OCI-LY1 (cell line): ENCODE measurements at regions not wholly inside any gene's neighbourhood (a gene's known extent, or its start where the extent isn't known, plus 50 kb on each side); places are given as distances from the start of the nearest gene placed in this dataset.

Source experiments
- H2AFZ ChIP-seq: fragments of 200-600 bp; sonication (generic), shearing (Covaris generic); 2 replicates; pipeline ENCODE4 v1.6.0; 2014; ENCODE audit warnings: antibody characterized with exemption, mild to moderate bottlenecking, low read length
- H3F3A ChIP-seq: fragments of 200-600 bp; sonication (generic), shearing (Covaris generic); 2 replicates; pipeline ENCODE4 v1.6.0; 2014; ENCODE audit warnings: mild to moderate bottlenecking, antibody characterized with exemption, low read length, moderate library complexity; ENCODE audit not compliant: insufficient read depth
- H3K27ac ChIP-seq: fragments of 200-600 bp; sonication (generic); 2 replicates; pipeline ENCODE4 v1.5.1; 2014; ENCODE audit warnings: low read length, mixed run types, mild to moderate bottlenecking, low read depth; ENCODE audit not compliant: poor library complexity, severe bottlenecking
- H3K27me3 ChIP-seq: fragments of 200-600 bp; sonication (generic); 2 replicates; pipeline ENCODE4 v1.6.0; 2014; ENCODE audit warnings: antibody characterized with exemption, mild to moderate bottlenecking, low read length, moderate library complexity; ENCODE audit not compliant: insufficient read depth
- H3K36me3 ChIP-seq: fragments of 200-600 bp; sonication (generic); 2 replicates; pipeline ENCODE4 v1.6.1; 2014; ENCODE audit warnings: mild to moderate bottlenecking, antibody characterized with exemption, low read length, moderate library complexity, mixed read lengths; ENCODE audit not compliant: insufficient read depth
- H3K4me1 ChIP-seq: fragments of 200-600 bp; sonication (generic); 2 replicates; pipeline ENCODE4 v1.5.1; 2014; ENCODE audit warnings: mild to moderate bottlenecking, low read length, moderate library complexity; ENCODE audit not compliant: insufficient read depth, severe bottlenecking
- H3K4me2 ChIP-seq: fragments of 200-600 bp; sonication (generic), shearing (Covaris generic); 2 replicates; pipeline ENCODE4 v1.6.1; 2014; ENCODE audit warnings: low read length
- H3K4me3 ChIP-seq: fragments of 200-600 bp; sonication (generic); 2 replicates; pipeline ENCODE4 v1.5.1; 2014; ENCODE audit warnings: low read length, low read depth, mild to moderate bottlenecking, mixed read lengths; ENCODE audit not compliant: poor library complexity, severe bottlenecking
- H3K79me2 ChIP-seq: fragments of 200-600 bp; shearing (Covaris generic); 2 replicates; pipeline ENCODE4 v1.6.1; 2016; ENCODE audit warnings: mixed run types, low read length, mixed read lengths; ENCODE audit not compliant: insufficient read depth
- H3K9ac ChIP-seq: fragments of 200-600 bp; sonication (generic), shearing (Covaris generic); 2 replicates; pipeline ENCODE4 v1.6.1; 2014; ENCODE audit warnings: mild to moderate bottlenecking, low read length, mixed read lengths
- H3K9me2 ChIP-seq: fragments of 200-600 bp; sonication (generic), shearing (Covaris generic); 2 replicates; pipeline ENCODE4 v1.6.1; 2014; ENCODE audit warnings: low read depth, mild to moderate bottlenecking, low read length, mixed read lengths
- H3K9me3 ChIP-seq: fragments of 200-600 bp; shearing (Covaris generic); 2 replicates; pipeline ENCODE4 v1.6.1; 2014; ENCODE audit warnings: low read length, mixed read lengths
- H4K20me1 ChIP-seq: fragments of 200-600 bp; sonication (generic), shearing (Covaris generic); 2 replicates; pipeline ENCODE4 v1.6.0; 2016; ENCODE audit warnings: mild to moderate bottlenecking, low read length; ENCODE audit not compliant: insufficient read depth
- CTCF ChIP-seq: fragments of 200-600 bp; sonication (generic), shearing (Covaris generic); IDR thresholded peaks from 2 replicates; pipeline ENCODE4 v1.5.1; 2017; ENCODE audit warnings: mild to moderate bottlenecking, antibody characterized with exemption, low read length, moderate library complexity, mixed read lengths
- EZH2 ChIP-seq: fragments of 200-600 bp; sonication (generic), shearing (Covaris generic); IDR thresholded peaks from 2 replicates; pipeline ENCODE4 v1.8.0; 2017; ENCODE audit warnings: borderline replicate concordance, mixed run types, mild to moderate bottlenecking, antibody characterized with exemption, low read length, moderate library complexity, mixed read lengths

GRCh38 chr2:575030-575726 is 102.0 kb downstream of the TMEM18 start:
- Histone ChIP-seq H3F3A (no peaks in the 10 kb centered on the region), H3K79me2 (no peaks in the 10 kb centered on the region), H3K9me2 (no peaks in the 10 kb centered on the region), H3K9me3 (peaks cover 8% of the 10 kb centered on the region), H3K4me2 (no peak overlapping the region), H3K27me3 (no peaks in the 10 kb centered on the region; the same call in 1 of the 2 replicates), H3K4me3 (no peak overlapping the region), H3K36me3 (no peaks in the 10 kb centered on the region), H4K20me1 (no peaks in the 10 kb centered on the region), H3K4me1 (no peaks in the 10 kb centered on the region), H2AFZ (no peak overlapping the region), H3K9ac (no peak overlapping the region), H3K27ac (no peak overlapping the region)
- TF ChIP-seq CTCF (no peak), EZH2 (no peak)

- H3K4me3 ChIP-seq: no peak overlapping the region
- no peaks in the 10 kb centered on the region for H3K36me3 ChIP-seq
- H3K4me1 ChIP-seq: no peaks in the 10 kb centered on the region
- no peaks in the 10 kb centered on the region for H3K79me2 ChIP-seq
- no peak for TF ChIP-seq CTCF
- TF ChIP-seq EZH2: no peak
- no peak overlapping the region for H3K4me2 ChIP-seq
- no peaks in the 10 kb centered on the region for H4K20me1 ChIP-seq
- no peak overlapping the region for H2AFZ ChIP-seq
- no peak overlapping the region for H3K9ac ChIP-seq
- H3K27me3 ChIP-seq: no peaks in the 10 kb centered on the region; the same call in 1 of the 2 replicates
- no peaks in the 10 kb centered on the region for H3K9me2 ChIP-seq
- peaks cover 8% of the 10 kb centered on the region for H3K9me3 ChIP-seq
- no peak overlapping the region for H3K27ac ChIP-seq
- H3F3A ChIP-seq: no peaks in the 10 kb centered on the region
Observed at GRCh38 chr2:573805-574392, 103.3 kb downstream of the TMEM18 start.

- TF ChIP-seq EZH2: no peak
- TF ChIP-seq CTCF: no peak
- Histone ChIP-seq H3K36me3 (no peaks in the 10 kb centered on the region), H3K9ac (no peak overlapping the region), H4K20me1 (no peaks in the 10 kb centered on the region), H3F3A (no peaks in the 10 kb centered on the region), H2AFZ (no peak overlapping the region), H3K27me3 (peaks cover 4% of the 10 kb centered on the region; the same call in 1 of the 2 replicates), H3K4me1 (no peaks in the 10 kb centered on the region), H3K27ac (no peak overlapping the region), H3K9me2 (no peaks in the 10 kb centered on the region), H3K9me3 (peaks cover 8% of the 10 kb centered on the region), H3K4me3 (no peak overlapping the region), H3K79me2 (no peaks in the 10 kb centered on the region), H3K4me2 (no peak overlapping the region)
Observed at GRCh38 chr2:573025-573424, 104.2 kb downstream of the TMEM18 start.
